Esophagus muscularis mucosa (tissue), 4 donors: ENCODE measurements at regions not wholly inside any gene's neighbourhood (a gene's known extent, or its start where the extent isn't known, plus 50 kb on each side); places are given as distances from the start of the nearest gene placed in this dataset.

Source experiments
- CTCF ChIP-seq, 3 experiments: fragments of 200-600 bp in 2 of 3; fragments of 450-650 bp in 1 of 3; sonication (generic) in 2 of 3; IDR thresholded peaks; one replicate each; pipeline ENCODE4 v1.5.1; 2017 to 2019; ENCODE audit warnings: antibody characterized with exemption in 3 of 3, mild to moderate bottlenecking in 2 of 3, moderate library complexity in 1 of 3
- EP300 ChIP-seq: sonication (generic); formaldehyde crosslinking; IDR thresholded peaks from one replicate; pipeline ENCODE4 v1.6.1; 2017; ENCODE audit warnings: antibody characterized with exemption
- POLR2A ChIP-seq: fragments of 450-650 bp; IDR thresholded peaks from one replicate; pipeline ENCODE4 v1.6.1; 2017; ENCODE audit warnings: antibody characterized with exemption, moderate library complexity, mild to moderate bottlenecking, low read depth

GRCh38 chr10:110415809-110416208 lies 81.9 kb upstream of the DUSP5 start:
- TF ChIP-seq CTCF (IDR thresholded peaks at IDR 0.05) (no peak), POLR2A (no peak), EP300 (no peak)
